CD4-positive, alpha-beta T cell treated with Interleukin-17A for 4 hours (primary cell): ENCODE measurements at regions not wholly inside any gene's neighbourhood (a gene's known extent, or its start where the extent isn't known, plus 50 kb on each side); places are given as distances from the start of the nearest gene placed in this dataset.

Experiments used
- DNase-seq: peaks from one replicate; pipeline ENCODE4 v3.0.0-alpha.2; 2020; ENCODE audit warnings: mixed read lengths

GRCh38 chr6:87995461-87995860 lies 52.2 kb upstream of the SPACA1 start:
- no peak for DNase-seq

GRCh38 chr6:87993356-87993755 lies 54.3 kb upstream of the SPACA1 start:
- no peak for DNase-seq

GRCh38 chr6:87990871-87991270 lies 56.8 kb upstream of the SPACA1 start:
- DNase-seq = no peak

GRCh38 chr6:87982134-87982533 lies 65.5 kb upstream of the SPACA1 start:
- DNase-seq = no peak

GRCh38 chr6:87979737-87980136 lies 67.9 kb upstream of the SPACA1 start:
- DNase-seq = no peak

GRCh38 chr6:87976616-87977015 lies 71.0 kb upstream of the SPACA1 start:
- DNase-seq = no peak

GRCh38 chr6:87975561-87975960 lies 72.1 kb upstream of the SPACA1 start:
- DNase-seq = no peak

GRCh38 chr6:87972279-87972678 lies 75.4 kb upstream of the SPACA1 start:
- DNase-seq = no peak

GRCh38 chr6:87971605-87972262 lies 75.9 kb upstream of the SPACA1 start:
- no peak for DNase-seq

GRCh38 chr6:87968435-87969278 lies 79.0 kb upstream of the SPACA1 start:
- DNase-seq = no peak

- DNase-seq = no peak
Measured at GRCh38 chr6:87965806-87966205, 81.8 kb upstream of the SPACA1 start.

- no peak for DNase-seq
Measured at GRCh38 chr6:87959083-87959482, 88.6 kb upstream of the SPACA1 start.

GRCh38 chr6:87951751-87952150 lies 95.9 kb upstream of the SPACA1 start:
- DNase-seq = no peak

GRCh38 chr6:87950614-87951013 lies 97.0 kb upstream of the SPACA1 start:
- DNase-seq = no peak

- DNase-seq = no peak
Measured at GRCh38 chr6:87949194-87949593, 98.4 kb upstream of the SPACA1 start.

- DNase-seq = no peak
Measured at GRCh38 chr6:87946669-87947068, 101.0 kb upstream of the SPACA1 start.

- DNase-seq = no peak
Measured at GRCh38 chr6:87945966-87946365, 101.7 kb upstream of the SPACA1 start.

- DNase-seq = no peak
Measured at GRCh38 chr6:87945181-87945580, 102.5 kb upstream of the SPACA1 start.

- no peak for DNase-seq
Measured at GRCh38 chr6:87944541-87944954, 103.1 kb upstream of the SPACA1 start.

- DNase-seq = no peak
Measured at GRCh38 chr6:87943191-87943590, 104.5 kb upstream of the SPACA1 start.

- DNase-seq = no peak
Measured at GRCh38 chr6:87941556-87942358, 105.9 kb upstream of the SPACA1 start.

GRCh38 chr6:87939776-87940175 lies 107.9 kb upstream of the SPACA1 start:
- DNase-seq = no peak

GRCh38 chr6:87938287-87938686 lies 109.4 kb upstream of the SPACA1 start:
- DNase-seq = no peak

- DNase-seq = no peak
Measured at GRCh38 chr6:87936065-87936464, 111.6 kb upstream of the SPACA1 start.
